Naive B cell (primary cell): ENCODE measurements at regions not wholly inside any gene's neighbourhood (a gene's known extent, or its start where the extent isn't known, plus 50 kb on each side); places are given as distances from the start of the nearest gene placed in this dataset.

Source experiments
- ATAC-seq, 2 donors: fragments of 150-1000 bp; cut with Tn5 transposase; 2 replicates each; pipeline ENCODE4 v1.10.0; 2021; ENCODE audit warnings: low read depth in 2 of 2, mild to moderate bottlenecking in 2 of 2, moderate library complexity in 2 of 2
- DNase-seq: peaks from one replicate; pipeline ENCODE4 v3.0.0; 2022
- H3K27ac Mint-ChIP-seq, 6 donors: one replicate each; pipeline ENCODE4 v1.8.0; 2020 to 2022; ENCODE audit warnings: mild to moderate bottlenecking in 6 of 6, mixed read lengths in 6 of 6, moderate library complexity in 5 of 6, inconsistent platforms in 2 of 6
- H3K27me3 Mint-ChIP-seq, 3 donors: one replicate each; pipeline ENCODE4 v1.8.0; 2021 to 2022; ENCODE audit warnings: mixed read lengths in 3 of 3, mild to moderate bottlenecking in 1 of 3
- H3K36me3 Mint-ChIP-seq, 2 donors: one replicate each; pipeline ENCODE4 v1.8.0; 2020 to 2022; ENCODE audit warnings: mixed read lengths in 2 of 2, inconsistent platforms in 1 of 2, mild to moderate bottlenecking in 1 of 2
- H3K4me1 Mint-ChIP-seq, 3 donors: one replicate each; pipeline ENCODE4 v1.8.0; 2020 to 2022; ENCODE audit warnings: mixed read lengths in 3 of 3, inconsistent platforms in 1 of 3, mild to moderate bottlenecking in 1 of 3, moderate library complexity in 1 of 3
- H3K4me3 Mint-ChIP-seq, 8 donors: one replicate each; pipeline ENCODE4 v1.8.0; 2020 to 2022; ENCODE audit warnings: mild to moderate bottlenecking in 8 of 8, mixed read lengths in 8 of 8, moderate library complexity in 8 of 8, inconsistent platforms in 2 of 8
- H3K9me3 Mint-ChIP-seq, 7 donors: one replicate each; pipeline ENCODE4 v1.8.0; 2020 to 2022; ENCODE audit warnings: mixed read lengths in 7 of 7, mild to moderate bottlenecking in 5 of 7, inconsistent platforms in 2 of 7, moderate library complexity in 1 of 7

GRCh38 chr13:109497917-109498316 lies 288.5 kb downstream of the IRS2 start:
- ATAC-seq (no peak), DNase-seq (no peak)
- Mint-ChIP-seq H3K4me3 (no peak overlapping the region), H3K4me1 (no peaks in the 10 kb centered on the region), H3K27ac (no peak overlapping the region), H3K27me3 (peaks cover 0 to 6% (median 0%) of the 10 kb centered on the region in 3 donors), H3K9me3 (peaks cover 0 to 3% (median 0%) of the 10 kb centered on the region in 7 donors), H3K36me3 (no peaks in the 10 kb centered on the region)

DNA sequence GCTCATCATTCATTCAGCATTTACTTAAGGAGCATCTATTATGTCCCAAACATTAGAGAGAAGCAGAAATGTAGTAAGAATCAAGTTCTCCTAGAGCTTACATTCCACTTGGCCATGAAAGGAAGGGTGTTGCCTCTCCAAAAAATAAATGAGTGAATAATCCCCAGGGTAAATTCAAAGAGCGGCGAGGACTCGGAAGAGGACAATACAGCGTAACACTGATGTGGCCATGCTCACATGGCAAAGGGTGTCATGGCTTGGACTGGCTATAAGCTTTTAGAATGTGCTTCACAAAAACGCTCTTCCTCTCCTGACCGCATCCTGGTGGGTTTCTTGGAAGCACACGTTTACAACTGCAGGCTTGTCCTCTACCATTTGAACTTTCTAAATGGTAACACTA lies 290.2 kb downstream of the IRS2 start:
- Mint-ChIP-seq H3K4me1 (no peaks in the 10 kb centered on the region), H3K9me3 (no peaks in the 10 kb centered on the region), H3K36me3 (no peaks in the 10 kb centered on the region), H3K27ac (no peak overlapping the region), H3K27me3 (peaks cover 0 to 6% (median 0%) of the 10 kb centered on the region in 3 donors), H3K4me3 (no peak overlapping the region)
- DNase-seq (no peak), ATAC-seq (no peak)

DNA sequence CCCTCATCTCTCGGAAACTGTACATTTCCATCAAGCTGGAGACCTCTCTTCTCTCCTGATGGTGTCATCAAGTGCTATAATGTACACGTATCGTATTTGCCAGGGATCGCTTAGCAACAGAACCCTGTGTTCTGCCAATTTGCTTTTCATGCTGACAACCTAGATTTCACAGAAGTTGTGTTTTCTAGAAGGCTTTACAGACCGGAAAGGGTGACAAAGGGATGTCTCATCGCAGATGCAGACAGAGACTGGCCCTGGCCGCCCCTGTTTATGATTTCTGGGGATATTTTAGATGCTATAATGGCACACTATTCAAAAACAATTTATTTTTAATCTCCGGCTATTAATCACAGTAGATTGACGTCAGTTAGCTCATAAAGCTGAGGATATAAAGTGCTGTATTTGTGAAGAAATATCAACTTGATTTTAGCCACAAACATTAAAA lies 291.4 kb downstream of the IRS2 start:
- no peak overlapping the region for H3K4me3 Mint-ChIP-seq

GRCh38 chr13:109485136-109485794 lies 301.1 kb downstream of the IRS2 start:
- Mint-ChIP-seq H3K27me3 (no peaks in the 10 kb centered on the region), H3K9me3 (no peaks in the 10 kb centered on the region), H3K27ac (no peak overlapping the region), H3K36me3 (no peaks in the 10 kb centered on the region), H3K4me3 (no peak overlapping the region), H3K4me1 (no peaks in the 10 kb centered on the region)
- DNase-seq (no peak), ATAC-seq (no peak)

More for the DNA sequence above, 291.4 kb downstream of the IRS2 start:
- H3K36me3 Mint-ChIP-seq: no peaks in the 10 kb centered on the region
- H3K9me3 Mint-ChIP-seq: no peaks in the 10 kb centered on the region
- DNase-seq (no peak), ATAC-seq (no peak)
- no peak overlapping the region for H3K27ac Mint-ChIP-seq
- H3K27me3 Mint-ChIP-seq: peaks cover 0 to 6% (median 0%) of the 10 kb centered on the region in 3 donors
- H3K4me1 Mint-ChIP-seq: no peaks in the 10 kb centered on the region

DNA sequence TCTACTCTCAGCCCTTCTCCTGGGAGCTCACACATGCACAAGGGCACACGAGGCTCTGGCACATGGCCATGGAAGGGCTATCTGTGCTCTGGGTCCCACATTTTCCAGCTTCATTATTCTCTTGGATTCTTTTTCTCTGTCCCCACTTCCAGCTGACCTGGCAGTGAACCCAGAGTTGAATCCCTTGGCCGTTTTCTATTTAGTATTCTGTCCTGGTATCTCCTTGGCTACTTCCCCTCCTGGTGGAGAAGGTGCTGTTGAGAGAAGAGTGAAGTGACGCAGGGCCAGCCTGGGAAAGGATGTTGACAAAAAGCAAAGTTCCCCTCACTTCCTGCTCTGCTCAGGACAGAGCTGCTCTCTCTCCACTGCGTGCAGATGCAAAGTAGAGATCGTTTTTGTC lies 303.1 kb downstream of the IRS2 start:
- peaks cover 0 to 4% (median 2%) of the 10 kb centered on the region in 3 donors for H3K27me3 Mint-ChIP-seq
- ATAC-seq: no peak
- no peak for DNase-seq
- no peaks in the 10 kb centered on the region for H3K36me3 Mint-ChIP-seq
- no peaks in the 10 kb centered on the region for H3K4me1 Mint-ChIP-seq
- no peak overlapping the region for H3K4me3 Mint-ChIP-seq
- H3K27ac Mint-ChIP-seq: no peak overlapping the region
- no peaks in the 10 kb centered on the region for H3K9me3 Mint-ChIP-seq

- no peak for ATAC-seq
- Mint-ChIP-seq H3K36me3 (no peaks in the 10 kb centered on the region), H3K27ac (peak overlapping the region in 1 of 6 donors; percentile 18), H3K4me1 (no peaks in the 10 kb centered on the region), H3K27me3 (peaks cover 4 to 9% (median 5%) of the 10 kb centered on the region in 3 donors), H3K9me3 (no peaks in the 10 kb centered on the region), H3K4me3 (no peak overlapping the region)
- no peak for DNase-seq
Measured at GRCh38 chr13:109481040-109481439, 305.3 kb downstream of the IRS2 start.

- Mint-ChIP-seq H3K36me3 (no peaks in the 10 kb centered on the region), H3K9me3 (no peaks in the 10 kb centered on the region), H3K4me1 (no peaks in the 10 kb centered on the region), H3K27me3 (peaks cover 4 to 10% (median 5%) of the 10 kb centered on the region in 3 donors), H3K4me3 (no peak overlapping the region), H3K27ac (no peak overlapping the region)
- DNase-seq (no peak), ATAC-seq (no peak)
Measured at GRCh38 chr13:109480011-109480955, 306.1 kb downstream of the IRS2 start.

- H3K36me3 Mint-ChIP-seq: no peaks in the 10 kb centered on the region
- no peak for ATAC-seq
Measured at GRCh38 chr13:109479534-109479933, 306.8 kb downstream of the IRS2 start.

DNA sequence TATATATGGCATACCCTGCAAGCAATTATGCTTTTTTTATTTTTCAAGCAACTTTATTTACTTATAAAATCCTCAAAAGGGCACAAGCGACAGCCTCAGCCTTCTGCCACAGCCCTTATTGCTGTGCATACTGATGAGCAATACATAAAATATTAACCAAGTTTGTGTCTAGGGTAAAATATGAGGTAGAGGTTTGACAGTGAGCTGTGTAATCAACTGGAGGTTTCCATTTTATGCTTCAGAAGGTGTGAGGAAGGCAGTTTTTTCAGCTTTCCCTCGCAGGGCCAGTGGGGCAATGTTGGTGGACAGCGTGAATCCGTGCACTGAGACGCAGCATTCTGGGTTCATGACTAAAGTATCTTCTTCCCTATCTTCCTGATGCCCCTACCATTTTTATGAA lies 310.4 kb downstream of the IRS2 start:
- peaks cover 0 to 3% (median 0%) of the 10 kb centered on the region in 7 donors for H3K9me3 Mint-ChIP-seq
- no peak overlapping the region for H3K4me3 Mint-ChIP-seq
- H3K4me1 Mint-ChIP-seq: no peaks in the 10 kb centered on the region
- no peaks in the 10 kb centered on the region for H3K36me3 Mint-ChIP-seq
- H3K27ac Mint-ChIP-seq: no peak overlapping the region
- DNase-seq (no peak), ATAC-seq (no peak)
- peaks cover 5 to 11% (median 10%) of the 10 kb centered on the region in 3 donors for H3K27me3 Mint-ChIP-seq

More at GRCh38 chr13:109479534-109479933, 306.8 kb downstream of the IRS2 start:
- DNase-seq: no peak
- Mint-ChIP-seq H3K27me3 (peaks cover 4 to 10% (median 5%) of the 10 kb centered on the region in 3 donors), H3K4me3 (no peak overlapping the region), H3K9me3 (no peaks in the 10 kb centered on the region), H3K4me1 (no peaks in the 10 kb centered on the region), H3K27ac (no peak overlapping the region)

DNA sequence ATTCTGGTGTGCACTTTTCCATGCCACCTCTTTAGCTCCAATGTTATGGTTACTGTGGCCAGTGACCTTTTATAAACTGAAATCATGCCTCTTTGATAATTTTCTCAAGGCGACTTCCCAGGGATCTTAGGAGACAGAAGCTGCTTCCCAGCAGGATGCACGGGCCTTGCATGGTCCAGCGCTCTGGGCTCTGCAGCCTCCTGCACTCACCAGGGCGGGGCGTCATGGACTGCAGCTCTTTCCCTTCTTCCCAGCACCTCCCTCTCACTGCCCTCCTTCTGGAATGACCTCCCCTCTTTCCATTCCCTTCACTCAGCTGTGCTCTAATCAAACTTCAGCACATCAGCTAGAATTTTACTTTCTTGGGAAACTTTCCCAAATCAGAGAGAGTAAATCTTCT lies 318.3 kb downstream of the IRS2 start:
- DNase-seq: no peak
- H3K27me3 Mint-ChIP-seq: no peaks in the 10 kb centered on the region
- no peak overlapping the region for H3K4me3 Mint-ChIP-seq

GRCh38 chr13:109465148-109465547 lies 321.2 kb downstream of the IRS2 start:
- no peak for DNase-seq
- H3K4me3 Mint-ChIP-seq: no peak overlapping the region
- no peaks in the 10 kb centered on the region for H3K36me3 Mint-ChIP-seq
- H3K27me3 Mint-ChIP-seq: no peaks in the 10 kb centered on the region
- no peaks in the 10 kb centered on the region for H3K4me1 Mint-ChIP-seq
- ATAC-seq: no peak
- H3K27ac Mint-ChIP-seq: no peak overlapping the region
- peaks cover 6 to 46% (median 13%) of the 10 kb centered on the region in 7 donors for H3K9me3 Mint-ChIP-seq

More for the DNA sequence above, 318.3 kb downstream of the IRS2 start:
- Mint-ChIP-seq H3K9me3 (peaks cover 0 to 26% (median 10%) of the 10 kb centered on the region in 7 donors), H3K27ac (peak overlapping the region in 1 of 6 donors; percentile 35), H3K4me1 (no peaks in the 10 kb centered on the region), H3K36me3 (no peaks in the 10 kb centered on the region)
- no peak for ATAC-seq

DNA sequence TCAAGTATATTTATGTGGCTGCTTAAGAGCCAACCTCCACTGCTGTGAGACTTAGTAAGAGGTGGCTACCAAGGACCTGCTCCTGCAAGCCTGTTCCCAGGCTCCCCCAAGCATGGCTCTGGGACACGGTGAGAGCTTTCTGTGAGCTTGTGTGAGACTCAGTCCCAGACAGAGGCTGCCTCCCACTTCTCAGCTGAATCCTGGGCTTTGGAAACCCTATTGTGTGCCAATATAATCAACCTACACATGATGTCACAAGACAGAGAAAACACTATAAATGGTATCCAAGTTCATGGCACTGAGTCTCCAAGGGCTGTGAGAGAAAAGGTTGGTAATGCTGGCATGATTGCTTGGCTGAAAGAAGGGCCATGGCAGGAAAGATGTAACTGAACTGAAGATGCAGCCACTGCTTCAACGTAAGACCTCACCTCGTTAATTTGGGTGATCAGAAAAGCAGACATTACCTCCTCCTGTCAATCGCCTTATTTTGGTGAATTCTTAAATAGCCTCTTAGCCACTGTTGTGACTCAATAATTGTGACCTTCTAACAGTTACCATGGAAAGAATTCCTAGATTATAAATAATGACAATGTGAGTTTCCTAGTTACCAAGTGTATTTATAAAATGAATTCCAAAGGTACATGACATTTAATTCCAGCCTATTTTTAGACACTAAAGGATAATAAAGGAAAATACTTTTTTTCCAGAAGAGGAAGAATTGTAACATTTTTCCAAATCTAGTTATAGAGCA lies 332.0 kb downstream of the IRS2 start:
- DNase-seq: no peak
- no peak for ATAC-seq
- Mint-ChIP-seq H3K4me1 (no peaks in the 10 kb centered on the region), H3K4me3 (no peak overlapping the region), H3K9me3 (peaks cover 0 to 5% (median 3%) of the 10 kb centered on the region in 7 donors), H3K36me3 (no peaks in the 10 kb centered on the region), H3K27me3 (peaks cover 0 to 10% (median 5%) of the 10 kb centered on the region in 3 donors), H3K27ac (no peak overlapping the region)

- H3K4me1 Mint-ChIP-seq: no peaks in the 10 kb centered on the region
- H3K9me3 Mint-ChIP-seq: peaks cover 0 to 5% (median 3%) of the 10 kb centered on the region in 7 donors
- ATAC-seq: no peak
- H3K4me3 Mint-ChIP-seq: no peak overlapping the region
- H3K27ac Mint-ChIP-seq: no peak overlapping the region
- DNase-seq: no peak
- peaks cover 0 to 10% (median 5%) of the 10 kb centered on the region in 3 donors for H3K27me3 Mint-ChIP-seq
- no peaks in the 10 kb centered on the region for H3K36me3 Mint-ChIP-seq
Measured at GRCh38 chr13:109451726-109452125, 334.7 kb downstream of the IRS2 start.
